DOHH2 (cell line): ENCODE measurements at regions not wholly inside any gene's neighbourhood (a gene's known extent, or its start where the extent isn't known, plus 50 kb on each side); places are given as distances from the start of the nearest gene placed in this dataset.
"Not testable (repeated sequence)": the region's sequence is repeated elsewhere in the genome, so short reads cannot be mapped to it uniquely, and the experiment has no call there.

Experiments used
- H3F3A ChIP-seq: fragments of 200-600 bp; sonication (generic), shearing (Covaris generic); 2 replicates; pipeline ENCODE4 v1.6.0; 2016; ENCODE audit warnings: antibody characterized with exemption, mild to moderate bottlenecking; ENCODE audit not compliant: control insufficient read depth, insufficient read depth
- H3K27ac ChIP-seq: fragments of 200-600 bp; sonication (generic); 2 replicates; pipeline ENCODE4 v1.5.1; 2014; ENCODE audit warnings: low read depth, mild to moderate bottlenecking, low read length, moderate library complexity
- H3K27me3 ChIP-seq: fragments of 200-600 bp; sonication (generic); 2 replicates; pipeline ENCODE4 v1.6.1; 2014; ENCODE audit warnings: mild to moderate bottlenecking, low read length, mixed read lengths; ENCODE audit not compliant: control insufficient read depth
- H3K36me3 ChIP-seq: fragments of 200-600 bp; sonication (generic); 2 replicates; pipeline ENCODE4 v1.6.1; 2014; ENCODE audit warnings: mild to moderate bottlenecking, low read length, moderate library complexity, mixed read lengths; ENCODE audit not compliant: control insufficient read depth
- H3K4me1 ChIP-seq: fragments of 200-600 bp; sonication (generic); 2 replicates; pipeline ENCODE4 v1.6.1; 2014; ENCODE audit warnings: mild to moderate bottlenecking, low read length, mixed read lengths; ENCODE audit not compliant: control insufficient read depth
- H3K4me2 ChIP-seq: fragments of 200-600 bp; sonication (generic); 2 replicates; pipeline ENCODE4 v1.6.0; 2014; ENCODE audit warnings: mild to moderate bottlenecking, low read length, moderate library complexity
- H3K4me3 ChIP-seq: fragments of 200-600 bp; sonication (generic); 2 replicates; pipeline ENCODE4 v1.5.1; 2014; ENCODE audit warnings: mild to moderate bottlenecking, low read length, mixed read lengths
- H3K79me2 ChIP-seq: fragments of 200-600 bp; sonication (generic); 2 replicates; pipeline ENCODE4 v1.6.1; 2014; ENCODE audit warnings: mild to moderate bottlenecking, low read length, mixed read lengths; ENCODE audit not compliant: control insufficient read depth
- H3K9me2 ChIP-seq: fragments of 200-600 bp; sonication (generic); replicated peaks from 2 replicates; pipeline ENCODE4 v1.6.1; 2014; ENCODE audit warnings: mild to moderate bottlenecking, low read length, mixed read lengths; ENCODE audit not compliant: control insufficient read depth
- H3K9me3 ChIP-seq: fragments of 200-600 bp; sonication (generic); 2 replicates; pipeline ENCODE4 v1.6.1; 2014; ENCODE audit warnings: antibody characterized with exemption, low read length, mixed read lengths; ENCODE audit not compliant: control insufficient read depth, insufficient read depth
- H4K20me1 ChIP-seq: fragments of 200-600 bp; sonication (generic); 2 replicates; pipeline ENCODE4 v1.6.0; 2014; ENCODE audit warnings: low read depth, mild to moderate bottlenecking, antibody characterized with exemption, low read length, moderate library complexity; ENCODE audit not compliant: control insufficient read depth, insufficient read depth
- EZH2phosphoT487 ChIP-seq: fragments of 200-600 bp; sonication (generic); IDR thresholded peaks from 2 replicates; pipeline ENCODE4 v1.6.1; 2017; ENCODE audit warnings: borderline replicate concordance, mild to moderate bottlenecking, antibody characterized with exemption, low read length, moderate library complexity, mixed read lengths
- TF ChIP-seq, protein P1 (sequence below): fragments of 200-600 bp; sonication (generic); IDR thresholded peaks from one replicate; pipeline ENCODE4 v1.5.1; 2014; ENCODE audit warnings: antibody characterized with exemption, mild to moderate bottlenecking, low read depth, low read length; ENCODE audit not compliant: poor library complexity, severe bottlenecking

DNA sequence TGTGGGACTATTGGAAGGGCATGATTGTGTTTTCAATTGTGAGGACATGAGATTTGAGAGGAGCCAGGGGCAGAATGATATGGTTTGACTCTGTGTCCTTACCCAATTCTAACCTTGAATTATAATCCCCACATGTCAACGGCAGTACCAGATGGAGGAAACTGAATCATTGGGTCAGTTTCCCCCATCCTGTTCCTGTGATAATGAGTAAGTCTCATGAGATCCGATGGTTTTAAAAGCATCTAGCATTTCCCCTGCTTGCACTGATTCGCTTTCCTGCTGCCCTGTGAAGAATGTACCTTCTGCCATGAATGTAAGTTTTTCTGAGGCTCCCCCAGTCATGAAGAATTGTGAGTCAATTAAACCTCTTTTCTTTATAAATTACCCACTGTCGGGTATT, 1367.1 kb downstream of the XPNPEP1 start:
- Histone ChIP-seq H3K4me2 (no peak overlapping the region), H3K79me2 (no peaks in the 10 kb centered on the region), H3F3A (no peaks in the 10 kb centered on the region), H3K4me3 (no peak overlapping the region), H3K4me1 (no peaks in the 10 kb centered on the region), H4K20me1 (no peaks in the 10 kb centered on the region), H3K9me2 (no peaks in the 10 kb centered on the region), H3K36me3 (no peaks in the 10 kb centered on the region), H3K27me3 (no peaks in the 10 kb centered on the region), H3K27ac (no peak overlapping the region), H3K9me3 (no peaks in the 10 kb centered on the region)
- TF ChIP-seq, protein P1, sequence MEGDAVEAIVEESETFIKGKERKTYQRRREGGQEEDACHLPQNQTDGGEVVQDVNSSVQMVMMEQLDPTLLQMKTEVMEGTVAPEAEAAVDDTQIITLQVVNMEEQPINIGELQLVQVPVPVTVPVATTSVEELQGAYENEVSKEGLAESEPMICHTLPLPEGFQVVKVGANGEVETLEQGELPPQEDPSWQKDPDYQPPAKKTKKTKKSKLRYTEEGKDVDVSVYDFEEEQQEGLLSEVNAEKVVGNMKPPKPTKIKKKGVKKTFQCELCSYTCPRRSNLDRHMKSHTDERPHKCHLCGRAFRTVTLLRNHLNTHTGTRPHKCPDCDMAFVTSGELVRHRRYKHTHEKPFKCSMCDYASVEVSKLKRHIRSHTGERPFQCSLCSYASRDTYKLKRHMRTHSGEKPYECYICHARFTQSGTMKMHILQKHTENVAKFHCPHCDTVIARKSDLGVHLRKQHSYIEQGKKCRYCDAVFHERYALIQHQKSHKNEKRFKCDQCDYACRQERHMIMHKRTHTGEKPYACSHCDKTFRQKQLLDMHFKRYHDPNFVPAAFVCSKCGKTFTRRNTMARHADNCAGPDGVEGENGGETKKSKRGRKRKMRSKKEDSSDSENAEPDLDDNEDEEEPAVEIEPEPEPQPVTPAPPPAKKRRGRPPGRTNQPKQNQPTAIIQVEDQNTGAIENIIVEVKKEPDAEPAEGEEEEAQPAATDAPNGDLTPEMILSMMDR: no peak
- no peak for TF ChIP-seq EZH2phosphoT487

DNA sequence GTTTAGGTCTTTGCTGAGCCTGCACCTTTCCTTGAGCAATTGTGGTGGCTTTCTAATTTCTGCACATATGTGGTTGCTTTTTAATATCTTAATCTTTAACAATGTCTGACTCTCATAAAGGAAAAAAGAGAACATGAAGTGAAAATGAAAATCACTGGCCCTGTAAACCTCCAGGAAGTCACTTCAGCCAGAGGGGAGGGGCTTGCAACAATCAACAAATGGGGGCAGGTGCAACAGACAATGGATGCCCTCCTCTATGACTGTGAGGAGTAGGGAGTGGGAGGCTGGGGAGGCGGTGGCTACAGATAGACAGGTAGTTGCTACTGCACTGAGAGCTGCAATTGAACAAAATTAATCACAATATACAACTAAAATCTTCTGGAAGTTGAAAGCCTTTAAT, 1377.4 kb downstream of the XPNPEP1 start:
- Histone ChIP-seq H3K27ac (no peak overlapping the region), H4K20me1 (no peaks in the 10 kb centered on the region), H3K27me3 (no peaks in the 10 kb centered on the region), H3K36me3 (no peaks in the 10 kb centered on the region), H3K9me2 (no peaks in the 10 kb centered on the region), H3F3A (no peaks in the 10 kb centered on the region), H3K4me1 (no peaks in the 10 kb centered on the region), H3K4me3 (no peak overlapping the region), H3K79me2 (no peaks in the 10 kb centered on the region), H3K4me2 (no peak overlapping the region), H3K9me3 (no peaks in the 10 kb centered on the region)
- TF ChIP-seq, protein P1: no peak
- TF ChIP-seq EZH2phosphoT487: no peak

DNA sequence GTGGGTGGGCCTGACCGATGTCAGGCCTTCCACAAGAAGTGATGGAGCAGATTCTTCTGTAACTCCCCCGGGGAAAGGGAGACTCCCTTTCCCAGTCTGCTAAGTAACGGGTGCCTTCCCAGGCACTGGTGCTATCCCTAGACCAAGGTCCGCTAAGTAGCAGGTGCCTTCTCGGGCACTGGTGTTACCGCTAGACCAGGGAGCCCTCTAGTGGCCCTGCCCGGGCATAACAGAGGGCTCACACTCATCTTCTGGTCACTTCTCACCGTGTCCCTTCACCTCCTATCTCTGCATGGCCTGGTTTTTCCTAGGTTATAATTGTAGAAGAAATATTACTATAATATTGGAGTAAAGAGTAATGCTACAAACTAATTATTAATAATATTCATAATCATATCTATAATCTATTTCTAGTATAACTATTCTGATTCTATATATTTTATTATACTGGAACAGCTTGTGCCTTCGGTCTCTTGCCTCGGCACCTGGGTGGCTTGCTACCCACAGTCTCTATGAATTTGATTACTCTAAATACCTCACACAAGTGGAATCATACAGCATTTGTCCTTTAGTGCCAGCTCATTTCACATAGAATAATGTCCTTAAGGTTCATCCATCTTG, 1378.7 kb downstream of the XPNPEP1 start:
- Histone ChIP-seq H3F3A (no peaks in the 10 kb centered on the region), H3K9me3 (no peaks in the 10 kb centered on the region), H3K4me3 (no peak overlapping the region), H3K9me2 (no peaks in the 10 kb centered on the region), H4K20me1 (no peaks in the 10 kb centered on the region), H3K4me1 (no peaks in the 10 kb centered on the region), H3K79me2 (no peaks in the 10 kb centered on the region), H3K27ac (no peak overlapping the region), H3K27me3 (no peaks in the 10 kb centered on the region), H3K36me3 (no peaks in the 10 kb centered on the region), H3K4me2 (no peak overlapping the region)
- TF ChIP-seq, protein P1: peak; percentile 78
- no peak for TF ChIP-seq EZH2phosphoT487

DNA sequence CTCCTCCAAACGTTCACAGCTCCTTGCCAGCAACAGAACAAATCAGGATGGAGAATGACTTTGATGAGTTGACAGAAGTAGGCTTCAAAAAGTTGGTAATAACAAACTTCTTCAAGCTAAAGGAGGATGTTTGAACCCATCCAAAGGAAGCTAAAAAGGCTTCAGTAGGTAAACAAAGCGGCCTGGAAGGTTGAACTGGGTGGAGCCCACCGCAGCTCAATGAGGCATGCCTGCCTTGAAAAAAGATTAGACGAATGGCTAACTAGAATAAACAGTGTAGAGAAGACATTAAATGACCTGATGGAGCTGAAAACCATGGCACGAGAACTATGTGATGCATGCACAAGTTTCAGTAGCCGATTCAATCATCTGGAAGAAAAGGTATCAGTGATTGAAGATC, 1369.0 kb upstream of the SORCS1 start:
- not testable (repeated sequence) for H3K9me3 ChIP-seq, H3F3A ChIP-seq, H3K27me3 ChIP-seq, H3K4me1 ChIP-seq, H3K4me3 ChIP-seq, H3K27ac ChIP-seq, H3K4me2 ChIP-seq, H3K79me2 ChIP-seq, H3K36me3 ChIP-seq, H4K20me1 ChIP-seq, H3K9me2 ChIP-seq
